ENCODE measurements at regions not wholly inside any gene's neighbourhood (a gene's known extent, or its start where the extent isn't known, plus 50 kb on each side); places are given as distances from the start of the nearest gene placed in this dataset.

- no peak for DNase-seq
Observed at GRCh38 chr4:133868856-133869255, 332.7 kb downstream of the PABPC4L start.

- no peak for DNase-seq
Observed at GRCh38 chr4:133866328-133866699, 335.3 kb downstream of the PABPC4L start.

- DNase-seq = peak; percentile 93
Observed at GRCh38 chr4:133865612-133866327, 335.8 kb downstream of the PABPC4L start.

GRCh38 chr4:133863153-133863552, 338.4 kb downstream of the PABPC4L start:
- no peak for DNase-seq

GRCh38 chr4:133856731-133857355, 344.7 kb downstream of the PABPC4L start:
- DNase-seq = peak; percentile 7

- DNase-seq = no peak
Observed at GRCh38 chr4:133855001-133855400, 346.6 kb downstream of the PABPC4L start.

DNA sequence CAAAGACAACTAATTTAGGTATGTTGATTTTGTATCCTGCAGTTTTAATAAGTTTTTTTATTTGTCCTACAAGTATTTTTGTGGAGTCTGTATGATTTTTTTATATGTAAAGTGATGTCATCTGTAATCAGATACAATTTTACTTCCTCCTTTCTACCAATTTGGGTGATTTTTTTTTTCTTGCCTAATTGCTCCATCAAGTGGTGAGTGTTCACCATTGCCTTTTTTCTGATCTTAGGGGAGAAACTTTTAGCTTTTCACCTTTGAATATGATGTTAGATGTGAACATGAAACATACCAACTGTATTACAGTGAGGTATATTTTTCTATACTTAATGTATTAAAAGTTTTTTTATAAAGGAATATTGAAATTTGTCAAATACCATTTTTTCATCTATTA, 362.3 kb downstream of the PABPC4L start:
- DNase-seq = peak; percentile 25

DNA sequence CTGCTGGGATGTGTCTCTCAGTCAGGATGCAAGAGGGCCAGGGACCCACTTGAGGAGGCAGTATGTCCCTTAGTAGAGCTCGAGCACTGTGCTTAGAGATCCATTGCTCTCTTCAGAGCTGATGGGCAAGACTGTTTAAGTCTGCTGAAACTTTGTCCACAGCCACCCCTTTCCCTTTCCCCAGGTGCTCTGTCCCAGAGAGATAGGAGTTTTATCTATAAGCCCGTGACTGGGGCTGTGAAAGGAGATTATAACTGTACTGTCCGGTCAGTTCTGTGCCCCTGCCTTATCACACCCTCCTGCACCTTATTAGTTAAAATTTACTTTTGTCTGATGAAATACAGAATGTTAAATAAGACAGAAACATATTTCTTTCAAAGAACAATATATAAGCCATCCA, 378.4 kb downstream of the PABPC4L start:
- DNase-seq = no peak

DNA sequence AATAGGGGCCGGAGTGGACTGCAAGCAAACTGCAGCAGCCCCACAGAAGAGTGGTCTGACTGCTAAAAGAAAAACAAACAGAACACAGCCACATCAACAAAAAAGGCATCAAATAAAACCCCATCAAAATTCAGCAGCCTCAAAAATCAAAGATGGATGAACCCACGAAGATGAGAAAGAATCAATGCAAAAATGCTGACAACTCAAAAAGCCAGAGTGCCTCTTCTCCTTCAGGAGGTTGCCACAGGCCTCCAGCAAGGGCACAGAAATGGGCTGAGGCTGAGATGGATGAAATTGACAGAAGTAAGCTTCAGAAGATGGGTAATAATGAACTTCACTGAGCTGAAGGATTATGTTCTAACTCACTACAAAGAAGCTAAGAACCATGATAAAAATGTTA, 388.6 kb downstream of the PABPC4L start:
- no peak for DNase-seq

- no peak for DNase-seq
Observed at GRCh38 chr4:133812236-133812635, 389.4 kb downstream of the PABPC4L start.

- no peak for DNase-seq
Observed at GRCh38 chr4:133808151-133808550, 393.4 kb downstream of the PABPC4L start.

- DNase-seq = no peak
Observed at GRCh38 chr4:133803341-133803740, 398.2 kb downstream of the PABPC4L start.

GRCh38 chr4:133802359-133803140, 399.0 kb downstream of the PABPC4L start:
- peak; percentile 81 for DNase-seq

GRCh38 chr4:133801883-133802282, 399.7 kb downstream of the PABPC4L start:
- DNase-seq = no peak

- DNase-seq = no peak
Observed at GRCh38 chr4:133800966-133801365, 400.6 kb downstream of the PABPC4L start.

- peak; percentile 27 for DNase-seq
Observed at GRCh38 chr4:133799717-133800315, 401.8 kb downstream of the PABPC4L start.

DNA sequence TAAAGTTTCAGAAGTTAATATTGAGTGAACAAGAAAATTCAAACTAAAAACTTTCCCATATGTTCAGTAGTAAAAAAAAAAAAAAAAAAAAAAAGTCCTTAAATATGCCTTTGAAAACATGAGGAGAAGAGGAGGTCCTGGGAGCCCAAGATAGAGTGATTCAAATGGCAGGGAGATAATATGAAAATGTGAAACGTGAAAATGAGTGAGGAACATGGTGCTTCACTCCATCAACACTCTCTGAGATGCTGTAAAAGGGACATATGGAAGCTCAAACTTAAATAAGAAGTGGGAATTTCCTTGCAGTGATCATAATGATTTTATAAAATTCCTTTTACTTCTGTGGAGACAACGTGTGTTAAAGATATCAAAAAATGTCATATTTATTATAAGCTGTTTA, 423.9 kb downstream of the PABPC4L start:
- no peak for DNase-seq

- no peak for DNase-seq
Observed at GRCh38 chr4:133776961-133777360, 424.6 kb downstream of the PABPC4L start.

GRCh38 chr4:133776503-133776902, 425.1 kb downstream of the PABPC4L start:
- DNase-seq = no peak

GRCh38 chr4:133775881-133776280, 425.7 kb downstream of the PABPC4L start:
- DNase-seq = peak; percentile 11

DNA sequence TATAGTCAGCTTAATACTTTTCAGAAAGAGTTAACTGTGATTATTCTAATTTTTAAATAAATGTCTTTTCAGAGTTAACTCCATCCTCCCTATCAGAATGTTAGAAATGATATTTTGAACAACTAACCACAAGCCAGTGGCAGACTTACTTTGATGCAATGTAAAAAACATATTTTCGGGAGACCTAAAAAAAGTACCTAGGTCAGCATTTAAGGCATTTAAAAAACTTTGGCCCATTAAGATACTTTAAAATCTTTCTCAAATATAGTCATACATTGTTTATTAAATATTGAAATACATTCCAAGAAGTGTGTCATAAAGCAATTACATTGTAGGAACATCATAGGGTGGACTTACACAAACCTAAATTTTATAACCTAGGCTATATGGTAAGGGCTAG, 426.1 kb downstream of the PABPC4L start:
- DNase-seq = no peak

- no peak for DNase-seq
Observed at GRCh38 chr4:133759428-133759827, 442.2 kb downstream of the PABPC4L start.

- no peak for DNase-seq
Observed at GRCh38 chr4:133741766-133742165, 459.8 kb downstream of the PABPC4L start.

Data from fibroblast of skin of scalp (primary cell).